ENCODE measurements at regions not wholly inside any gene's neighbourhood (a gene's known extent, or its start where the extent isn't known, plus 50 kb on each side); places are given as distances from the start of the nearest gene placed in this dataset.

DNA sequence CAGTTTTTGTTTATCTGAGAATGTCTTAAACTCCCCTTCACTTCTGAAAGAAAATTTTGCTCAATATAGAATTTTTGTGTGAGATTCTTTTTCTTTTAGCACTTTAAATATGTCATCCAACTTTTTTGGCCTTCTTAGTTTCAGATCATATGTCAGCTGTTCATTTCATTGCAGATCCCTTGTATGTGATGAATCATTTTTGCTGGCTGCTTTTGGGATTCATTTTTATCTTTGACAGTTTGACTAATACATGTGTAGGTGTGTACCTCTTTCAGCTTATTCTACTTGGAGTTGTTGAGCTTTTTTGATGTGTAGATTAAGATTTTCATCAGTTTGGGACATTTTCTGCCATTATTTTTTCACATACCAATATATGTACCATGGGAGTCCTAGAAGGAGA, 156.8 kb downstream of the FASLG start:
- TF ChIP-seq, protein P1, sequence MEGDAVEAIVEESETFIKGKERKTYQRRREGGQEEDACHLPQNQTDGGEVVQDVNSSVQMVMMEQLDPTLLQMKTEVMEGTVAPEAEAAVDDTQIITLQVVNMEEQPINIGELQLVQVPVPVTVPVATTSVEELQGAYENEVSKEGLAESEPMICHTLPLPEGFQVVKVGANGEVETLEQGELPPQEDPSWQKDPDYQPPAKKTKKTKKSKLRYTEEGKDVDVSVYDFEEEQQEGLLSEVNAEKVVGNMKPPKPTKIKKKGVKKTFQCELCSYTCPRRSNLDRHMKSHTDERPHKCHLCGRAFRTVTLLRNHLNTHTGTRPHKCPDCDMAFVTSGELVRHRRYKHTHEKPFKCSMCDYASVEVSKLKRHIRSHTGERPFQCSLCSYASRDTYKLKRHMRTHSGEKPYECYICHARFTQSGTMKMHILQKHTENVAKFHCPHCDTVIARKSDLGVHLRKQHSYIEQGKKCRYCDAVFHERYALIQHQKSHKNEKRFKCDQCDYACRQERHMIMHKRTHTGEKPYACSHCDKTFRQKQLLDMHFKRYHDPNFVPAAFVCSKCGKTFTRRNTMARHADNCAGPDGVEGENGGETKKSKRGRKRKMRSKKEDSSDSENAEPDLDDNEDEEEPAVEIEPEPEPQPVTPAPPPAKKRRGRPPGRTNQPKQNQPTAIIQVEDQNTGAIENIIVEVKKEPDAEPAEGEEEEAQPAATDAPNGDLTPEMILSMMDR (IDR thresholded peaks at IDR 0.05) = no peak
- TF ChIP-seq POLR2A (IDR thresholded peaks at IDR 0.05) = no peak

All from breast epithelium (tissue), 3 donors.